Fibroblast of lung (primary cell): ENCODE measurements at regions not wholly inside any gene's neighbourhood (a gene's known extent, or its start where the extent isn't known, plus 50 kb on each side); places are given as distances from the start of the nearest gene placed in this dataset.

Source experiments
- DNase-seq, 2 donors: peaks; one replicate each; pipeline versions ENCODE4 v3.0.0 to v3.0.0-alpha.2; 2010; ENCODE audit warnings: low read depth in 2 of 2
- H2AFZ ChIP-seq: 2 replicates; pipeline ENCODE4 v1.5.1; 2012; ENCODE audit warnings: low read length, control low read depth, inconsistent platforms
- H3K27ac ChIP-seq: 2 replicates; pipeline ENCODE4 v1.5.1; 2011; ENCODE audit warnings: low read length, control low read depth; ENCODE audit not compliant: insufficient read depth
- H3K27me3 ChIP-seq: 2 replicates; pipeline ENCODE4 v1.5.1; 2011; ENCODE audit warnings: mild to moderate bottlenecking, low read length; ENCODE audit not compliant: control insufficient read depth, insufficient read depth
- H3K36me3 ChIP-seq: 2 replicates; pipeline ENCODE4 v1.5.1; 2011; ENCODE audit warnings: low read length; ENCODE audit not compliant: control insufficient read depth, insufficient read depth
- H3K4me1 ChIP-seq: 2 replicates; pipeline ENCODE4 v1.5.1; 2011; ENCODE audit warnings: low read length; ENCODE audit not compliant: control insufficient read depth, insufficient read depth; ENCODE audit errors: extremely low read depth
- H3K4me2 ChIP-seq: 2 replicates; pipeline ENCODE4 v1.5.1; 2011; ENCODE audit warnings: low read length, control low read depth; ENCODE audit not compliant: insufficient read depth; ENCODE audit errors: extremely low read depth
- H3K4me3 ChIP-seq, 4 experiments: fragments of 200-600 bp in 1 of 4; sonication (generic) in 1 of 4; replicated peaks in 1 of 4; 2 replicates each; pipeline ENCODE4 v1.5.1; 2011 to 2016; ENCODE audit warnings: low read length in 4 of 4, low read depth in 3 of 4, mild to moderate bottlenecking in 3 of 4, control low read depth in 2 of 4, inconsistent platforms in 1 of 4, mixed read lengths in 1 of 4; ENCODE audit not compliant: insufficient read depth in 1 of 4; ENCODE audit errors: control extremely low read depth in 1 of 4
- H3K79me2 ChIP-seq: 2 replicates; pipeline ENCODE4 v1.5.1; 2012; ENCODE audit warnings: mild to moderate bottlenecking, low read length, inconsistent platforms; ENCODE audit not compliant: control insufficient read depth, insufficient read depth
- H3K9ac ChIP-seq: 2 replicates; pipeline ENCODE4 v1.5.1; 2011; ENCODE audit warnings: mild to moderate bottlenecking, low read length, control low read depth; ENCODE audit not compliant: insufficient read depth
- H3K9me3 ChIP-seq: 2 replicates; pipeline ENCODE4 v1.5.1; 2012; ENCODE audit warnings: low read depth, low read length; ENCODE audit not compliant: control insufficient read depth, insufficient read depth
- H4K20me1 ChIP-seq: 2 replicates; pipeline ENCODE4 v1.5.1; 2011; ENCODE audit warnings: low read length; ENCODE audit not compliant: control insufficient read depth, insufficient read depth; ENCODE audit errors: extremely low read depth
- CTCF ChIP-seq, 2 donors: IDR thresholded peaks in 1 of 2; conservative IDR thresholded peaks in 1 of 2; 1 replicate in 1 of 2; 2 replicates in 1 of 2; pipeline ENCODE4 v1.5.1; 2011 to 2012; ENCODE audit warnings: low read length in 2 of 2, control low read depth in 1 of 2, inconsistent platforms in 1 of 2, low read depth in 1 of 2, mild to moderate bottlenecking in 1 of 2
- EZH2 ChIP-seq: IDR thresholded peaks from 2 replicates; pipeline ENCODE4 v1.5.1; 2012; ENCODE audit warnings: low read length, control low read depth, mild to moderate bottlenecking; ENCODE audit errors: missing control alignments

- Histone ChIP-seq H4K20me1 (no peaks in the 10 kb centered on the region), H3K27me3 (no peaks in the 10 kb centered on the region), H3K79me2 (no peaks in the 10 kb centered on the region), H3K4me3 (no peak overlapping the region), H3K9me3 (no peaks in the 10 kb centered on the region), H3K27ac (no peak overlapping the region), H3K4me1 (no peaks in the 10 kb centered on the region), H3K4me2 (no peak overlapping the region), H2AFZ (no peak overlapping the region), H3K9ac (no peak overlapping the region), H3K36me3 (no peaks in the 10 kb centered on the region)
- no peak for DNase-seq
- TF ChIP-seq EZH2 (no peak), CTCF (conservative IDR thresholded peaks at IDR 0.05 in 1 of 2, IDR thresholded peaks at IDR 0.05 in 1 of 2; ENCODE audit: low read depth in 1 of 2, low read length in 2 of 2) (no peak)
Measured at GRCh38 chr12:130066742-130067141, 95.5 kb upstream of the FZD10 start.

- H3K79me2 ChIP-seq: no peaks in the 10 kb centered on the region
- TF ChIP-seq EZH2 (no peak), CTCF (conservative IDR thresholded peaks at IDR 0.05 in 1 of 2, IDR thresholded peaks at IDR 0.05 in 1 of 2; ENCODE audit: low read depth in 1 of 2, low read length in 2 of 2) (no peak)
Measured at GRCh38 chr12:130068741-130069140, 93.5 kb upstream of the FZD10 start.

GRCh38 chr12:130070126-130070611, 92.1 kb upstream of the FZD10 start:
- H3K36me3 ChIP-seq: no peaks in the 10 kb centered on the region
- no peak overlapping the region for H3K4me3 ChIP-seq
- H3K4me2 ChIP-seq: no peak overlapping the region
- DNase-seq: no peak
- H3K27ac ChIP-seq: no peak overlapping the region
- TF ChIP-seq EZH2 (no peak), CTCF (conservative IDR thresholded peaks at IDR 0.05 in 1 of 2, IDR thresholded peaks at IDR 0.05 in 1 of 2; ENCODE audit: low read depth in 1 of 2, low read length in 2 of 2) (no peak)
- no peaks in the 10 kb centered on the region for H3K9me3 ChIP-seq
- H3K9ac ChIP-seq: no peak overlapping the region
- no peaks in the 10 kb centered on the region for H4K20me1 ChIP-seq
- H2AFZ ChIP-seq: no peak overlapping the region
- H3K4me1 ChIP-seq: no peaks in the 10 kb centered on the region
- H3K79me2 ChIP-seq: no peaks in the 10 kb centered on the region
- H3K27me3 ChIP-seq: no peaks in the 10 kb centered on the region

More at GRCh38 chr12:130068741-130069140, 93.5 kb upstream of the FZD10 start:
- H2AFZ ChIP-seq: no peak overlapping the region
- no peaks in the 10 kb centered on the region for H3K4me1 ChIP-seq
- H3K9me3 ChIP-seq: no peaks in the 10 kb centered on the region
- H3K27ac ChIP-seq: no peak overlapping the region
- H3K36me3 ChIP-seq: no peaks in the 10 kb centered on the region
- H3K4me2 ChIP-seq: no peak overlapping the region
- H3K9ac ChIP-seq: no peak overlapping the region
- H4K20me1 ChIP-seq: no peaks in the 10 kb centered on the region
- no peak for DNase-seq
- H3K4me3 ChIP-seq: no peak overlapping the region
- H3K27me3 ChIP-seq: no peaks in the 10 kb centered on the region
